ENCODE measurements at regions not wholly inside any gene's neighbourhood (a gene's known extent, or its start where the extent isn't known, plus 50 kb on each side); places are given as distances from the start of the nearest gene placed in this dataset.

- TF ChIP-seq SREBF2 (CRISPR knock-in tag; IDR thresholded peaks at IDR 0.05) (no peak), SMC3 (conservative IDR thresholded peaks at IDR 0.05; ENCODE audit: insufficient read depth, low read depth, low read length) (no peak), CBFB (CRISPR knock-in tag; IDR thresholded peaks at IDR 0.05) (no peak), E2F6 (IDR thresholded peaks at IDR 0.05; ENCODE audit: borderline replicate concordance in 1 of 2, extremely low read depth in 1 of 2, insufficient read depth in 1 of 2, insufficient read length in 1 of 2, low read depth in 1 of 2, low read length in 1 of 2, poor library complexity in 1 of 2, severe bottlenecking in 1 of 2) (no peak), ZNF586 (CRISPR knock-in tag; conservative IDR thresholded peaks at IDR 0.05) (no peak), KDM1A (IDR thresholded peaks at IDR 0.05) (no peak), BRF1 (IDR thresholded peaks at IDR 0.05; ENCODE audit: borderline replicate concordance, extremely low read depth, insufficient read length) (no peak), ILF3 (IDR thresholded peaks at IDR 0.05; ENCODE audit: borderline replicate concordance) (no peak), CTCF (IDR thresholded peaks at IDR 0.05 in 2 of 3, conservative IDR thresholded peaks at IDR 0.05 in 1 of 3; ENCODE audit: insufficient read depth in 2 of 3, low read depth in 1 of 3, low read length in 3 of 3) (no peak), ZNF592 (IDR thresholded peaks at IDR 0.05) (no peak)
- TF ChIP-seq, protein P1, sequence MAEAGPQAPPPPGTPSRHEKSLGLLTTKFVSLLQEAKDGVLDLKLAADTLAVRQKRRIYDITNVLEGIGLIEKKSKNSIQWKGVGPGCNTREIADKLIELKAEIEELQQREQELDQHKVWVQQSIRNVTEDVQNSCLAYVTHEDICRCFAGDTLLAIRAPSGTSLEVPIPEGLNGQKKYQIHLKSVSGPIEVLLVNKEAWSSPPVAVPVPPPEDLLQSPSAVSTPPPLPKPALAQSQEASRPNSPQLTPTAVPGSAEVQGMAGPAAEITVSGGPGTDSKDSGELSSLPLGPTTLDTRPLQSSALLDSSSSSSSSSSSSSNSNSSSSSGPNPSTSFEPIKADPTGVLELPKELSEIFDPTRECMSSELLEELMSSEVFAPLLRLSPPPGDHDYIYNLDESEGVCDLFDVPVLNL (CRISPR knock-in tag; IDR thresholded peaks at IDR 0.05; ENCODE audit: low read depth): no peak
- TF ChIP-seq, protein P2, sequence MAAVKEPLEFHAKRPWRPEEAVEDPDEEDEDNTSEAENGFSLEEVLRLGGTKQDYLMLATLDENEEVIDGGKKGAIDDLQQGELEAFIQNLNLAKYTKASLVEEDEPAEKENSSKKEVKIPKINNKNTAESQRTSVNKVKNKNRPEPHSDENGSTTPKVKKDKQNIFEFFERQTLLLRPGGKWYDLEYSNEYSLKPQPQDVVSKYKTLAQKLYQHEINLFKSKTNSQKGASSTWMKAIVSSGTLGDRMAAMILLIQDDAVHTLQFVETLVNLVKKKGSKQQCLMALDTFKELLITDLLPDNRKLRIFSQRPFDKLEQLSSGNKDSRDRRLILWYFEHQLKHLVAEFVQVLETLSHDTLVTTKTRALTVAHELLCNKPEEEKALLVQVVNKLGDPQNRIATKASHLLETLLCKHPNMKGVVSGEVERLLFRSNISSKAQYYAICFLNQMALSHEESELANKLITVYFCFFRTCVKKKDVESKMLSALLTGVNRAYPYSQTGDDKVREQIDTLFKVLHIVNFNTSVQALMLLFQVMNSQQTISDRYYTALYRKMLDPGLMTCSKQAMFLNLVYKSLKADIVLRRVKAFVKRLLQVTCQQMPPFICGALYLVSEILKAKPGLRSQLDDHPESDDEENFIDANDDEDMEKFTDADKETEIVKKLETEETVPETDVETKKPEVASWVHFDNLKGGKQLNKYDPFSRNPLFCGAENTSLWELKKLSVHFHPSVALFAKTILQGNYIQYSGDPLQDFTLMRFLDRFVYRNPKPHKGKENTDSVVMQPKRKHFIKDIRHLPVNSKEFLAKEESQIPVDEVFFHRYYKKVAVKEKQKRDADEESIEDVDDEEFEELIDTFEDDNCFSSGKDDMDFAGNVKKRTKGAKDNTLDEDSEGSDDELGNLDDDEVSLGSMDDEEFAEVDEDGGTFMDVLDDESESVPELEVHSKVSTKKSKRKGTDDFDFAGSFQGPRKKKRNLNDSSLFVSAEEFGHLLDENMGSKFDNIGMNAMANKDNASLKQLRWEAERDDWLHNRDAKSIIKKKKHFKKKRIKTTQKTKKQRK (IDR thresholded peaks at IDR 0.05; ENCODE audit: borderline replicate concordance, low read depth, low read length): no peak
- TF ChIP-seq, protein P3, sequence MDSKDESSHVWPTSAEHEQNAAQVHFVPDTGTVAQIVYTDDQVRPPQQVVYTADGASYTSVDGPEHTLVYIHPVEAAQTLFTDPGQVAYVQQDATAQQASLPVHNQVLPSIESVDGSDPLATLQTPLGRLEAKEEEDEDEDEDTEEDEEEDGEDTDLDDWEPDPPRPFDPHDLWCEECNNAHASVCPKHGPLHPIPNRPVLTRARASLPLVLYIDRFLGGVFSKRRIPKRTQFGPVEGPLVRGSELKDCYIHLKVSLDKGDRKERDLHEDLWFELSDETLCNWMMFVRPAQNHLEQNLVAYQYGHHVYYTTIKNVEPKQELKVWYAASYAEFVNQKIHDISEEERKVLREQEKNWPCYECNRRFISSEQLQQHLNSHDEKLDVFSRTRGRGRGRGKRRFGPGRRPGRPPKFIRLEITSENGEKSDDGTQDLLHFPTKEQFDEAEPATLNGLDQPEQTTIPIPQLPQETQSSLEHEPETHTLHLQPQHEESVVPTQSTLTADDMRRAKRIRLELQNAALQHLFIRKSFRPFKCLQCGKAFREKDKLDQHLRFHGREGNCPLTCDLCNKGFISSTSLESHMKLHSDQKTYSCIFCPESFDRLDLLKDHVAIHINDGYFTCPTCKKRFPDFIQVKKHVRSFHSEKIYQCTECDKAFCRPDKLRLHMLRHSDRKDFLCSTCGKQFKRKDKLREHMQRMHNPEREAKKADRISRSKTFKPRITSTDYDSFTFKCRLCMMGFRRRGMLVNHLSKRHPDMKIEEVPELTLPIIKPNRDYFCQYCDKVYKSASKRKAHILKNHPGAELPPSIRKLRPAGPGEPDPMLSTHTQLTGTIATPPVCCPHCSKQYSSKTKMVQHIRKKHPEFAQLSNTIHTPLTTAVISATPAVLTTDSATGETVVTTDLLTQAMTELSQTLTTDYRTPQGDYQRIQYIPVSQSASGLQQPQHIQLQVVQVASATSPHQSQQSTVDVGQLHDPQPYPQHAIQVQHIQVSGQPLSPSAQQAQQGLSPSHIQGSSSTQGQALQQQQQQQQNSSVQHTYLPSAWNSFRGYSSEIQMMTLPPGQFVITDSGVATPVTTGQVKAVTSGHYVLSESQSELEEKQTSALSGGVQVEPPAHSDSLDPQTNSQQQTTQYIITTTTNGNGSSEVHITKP (IDR thresholded peaks at IDR 0.05; ENCODE audit: partially characterized antibody): no peak
- TF ChIP-seq, protein P4, sequence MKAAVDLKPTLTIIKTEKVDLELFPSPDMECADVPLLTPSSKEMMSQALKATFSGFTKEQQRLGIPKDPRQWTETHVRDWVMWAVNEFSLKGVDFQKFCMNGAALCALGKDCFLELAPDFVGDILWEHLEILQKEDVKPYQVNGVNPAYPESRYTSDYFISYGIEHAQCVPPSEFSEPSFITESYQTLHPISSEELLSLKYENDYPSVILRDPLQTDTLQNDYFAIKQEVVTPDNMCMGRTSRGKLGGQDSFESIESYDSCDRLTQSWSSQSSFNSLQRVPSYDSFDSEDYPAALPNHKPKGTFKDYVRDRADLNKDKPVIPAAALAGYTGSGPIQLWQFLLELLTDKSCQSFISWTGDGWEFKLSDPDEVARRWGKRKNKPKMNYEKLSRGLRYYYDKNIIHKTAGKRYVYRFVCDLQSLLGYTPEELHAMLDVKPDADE (conservative IDR thresholded peaks at IDR 0.05; ENCODE audit: control insufficient read depth, low read depth, low read length): no peak
Observed at GRCh38 chr6:102562713-102563112, 1169.2 kb downstream of the GRIK2 start.
